Hepatocyte (in vitro differentiated cells): ENCODE measurements at regions not wholly inside any gene's neighbourhood (a gene's known extent, or its start where the extent isn't known, plus 50 kb on each side); places are given as distances from the start of the nearest gene placed in this dataset.

ENCODE experiments used
- CTCF ChIP-seq: fragments of 200-600 bp; sonication (generic); IDR thresholded peaks from 2 replicates; pipeline ENCODE4 v1.5.1; 2016; ENCODE audit warnings: antibody characterized with exemption, mild to moderate bottlenecking; ENCODE audit not compliant: poor library complexity
- EZH2 ChIP-seq: fragments of 200-600 bp; sonication (generic); IDR thresholded peaks from 2 replicates; pipeline ENCODE4 v1.6.1; 2016; ENCODE audit warnings: antibody characterized with exemption, mild to moderate bottlenecking, borderline replicate concordance
- EZH2phosphoT487 ChIP-seq: fragments of 200-600 bp; sonication (generic); IDR thresholded peaks from one replicate; pipeline ENCODE4 v1.6.1; 2018; ENCODE audit warnings: antibody characterized with exemption, mild to moderate bottlenecking, low read depth, moderate library complexity; ENCODE audit not compliant: unreplicated experiment, severe bottlenecking

- no peak for TF ChIP-seq CTCF
- TF ChIP-seq EZH2: no peak
- no peak for TF ChIP-seq EZH2phosphoT487
Observed at GRCh38 chr18:55953326-55953725, 365.3 kb upstream of the TCF4 start.
